HG03159 (cell line): ENCODE measurements at regions not wholly inside any gene's neighbourhood (a gene's known extent, or its start where the extent isn't known, plus 50 kb on each side); places are given as distances from the start of the nearest gene placed in this dataset.
"Not testable (repeated sequence)": the region's sequence is repeated elsewhere in the genome, so short reads cannot be mapped to it uniquely, and the experiment has no call there.

Source experiments
- ATAC-seq: cut with Tn5 transposase; IDR thresholded peaks from one replicate; pipeline ENCODE4 v1.9.1; 2021; ENCODE audit warnings: mild to moderate bottlenecking, moderate library complexity; ENCODE audit not compliant: unreplicated experiment

- no peak for ATAC-seq
Measured at GRCh38 chr4:180962268-180962667, 1280.9 kb upstream of the TENM3 start.

GRCh38 chr4:180966312-180966711 is 1276.9 kb upstream of the TENM3 start:
- ATAC-seq: no peak

- no peak for ATAC-seq
Measured at GRCh38 chr4:180967936-180968335, 1275.3 kb upstream of the TENM3 start.

- no peak for ATAC-seq
Measured at GRCh38 chr4:180973894-180974293, 1269.3 kb upstream of the TENM3 start.

GRCh38 chr4:180990931-180991330 is 1252.3 kb upstream of the TENM3 start:
- ATAC-seq: no peak

GRCh38 chr4:180993244-180993836 is 1249.9 kb upstream of the TENM3 start:
- ATAC-seq: no peak

- ATAC-seq: no peak
Measured at GRCh38 chr4:180994722-180995121, 1248.5 kb upstream of the TENM3 start.

GRCh38 chr4:180999217-180999616 is 1244.0 kb upstream of the TENM3 start:
- no peak for ATAC-seq

- no peak for ATAC-seq
Measured at GRCh38 chr4:181004056-181004455, 1239.1 kb upstream of the TENM3 start.

GRCh38 chr4:181006499-181007260 is 1236.5 kb upstream of the TENM3 start:
- no peak for ATAC-seq

GRCh38 chr4:181007751-181008150 is 1235.5 kb upstream of the TENM3 start:
- no peak for ATAC-seq

GRCh38 chr4:181008164-181008563 is 1235.0 kb upstream of the TENM3 start:
- ATAC-seq: no peak

GRCh38 chr4:181013162-181013561 is 1230.0 kb upstream of the TENM3 start:
- no peak for ATAC-seq

GRCh38 chr4:181017038-181017437 is 1226.2 kb upstream of the TENM3 start:
- no peak for ATAC-seq

- ATAC-seq: no peak
Measured at GRCh38 chr4:181018472-181018871, 1224.7 kb upstream of the TENM3 start.

- no peak for ATAC-seq
Measured at GRCh38 chr4:181018913-181019312, 1224.3 kb upstream of the TENM3 start.

- no peak for ATAC-seq
Measured at GRCh38 chr4:181020456-181020855, 1222.7 kb upstream of the TENM3 start.

GRCh38 chr4:181021213-181021612 is 1222.0 kb upstream of the TENM3 start:
- ATAC-seq: no peak

GRCh38 chr4:181030135-181030921 is 1212.9 kb upstream of the TENM3 start:
- ATAC-seq: not testable (repeated sequence)

- ATAC-seq: no peak
Measured at GRCh38 chr4:181030961-181031360, 1212.2 kb upstream of the TENM3 start.

- no peak for ATAC-seq
Measured at GRCh38 chr4:181043486-181043885, 1199.7 kb upstream of the TENM3 start.

- no peak for ATAC-seq
Measured at GRCh38 chr4:181046809-181047208, 1196.4 kb upstream of the TENM3 start.
